Psoas muscle (tissue), 7 donors: ENCODE measurements at regions not wholly inside any gene's neighbourhood (a gene's known extent, or its start where the extent isn't known, plus 50 kb on each side); places are given as distances from the start of the nearest gene placed in this dataset.

Experiments
- ATAC-seq, 4 donors: fragments of 200-7000 bp; cut with Tn5 transposase; one replicate each; pipeline ENCODE4 v1.9.1; 2020; ENCODE audit warnings: moderate library complexity in 3 of 4, mild to moderate bottlenecking in 2 of 4
- DNase-seq, 2 donors: peaks; one replicate each; pipeline ENCODE4 v3.0.0-alpha.2; 2020
- H3K27ac ChIP-seq: fragments of 200-600 bp; one replicate; pipeline ENCODE4 v1.8.0; 2022
- H3K27me3 ChIP-seq, 3 donors: fragments of 200-600 bp in 1 of 3; one replicate each; pipeline versions ENCODE4 v1.6.1 to v1.8.0; 2013 to 2022; ENCODE audit warnings: low read length in 2 of 3, mild to moderate bottlenecking in 2 of 3, moderate library complexity in 1 of 3; ENCODE audit not compliant: insufficient read depth in 3 of 3
- H3K36me3 ChIP-seq, 2 donors: fragments of 200-600 bp in 1 of 2; one replicate each; pipeline versions ENCODE4 v1.6.1 to v1.8.0; 2013 to 2022; ENCODE audit warnings: low read depth in 1 of 2, mild to moderate bottlenecking in 1 of 2, moderate library complexity in 1 of 2; ENCODE audit not compliant: insufficient read depth in 1 of 2
- H3K4me1 ChIP-seq: fragments of 200-600 bp; one replicate; pipeline ENCODE4 v1.8.0; 2022
- H3K4me3 ChIP-seq: fragments of 200-600 bp; one replicate; pipeline ENCODE4 v1.8.0; 2022; ENCODE audit warnings: mild to moderate bottlenecking
- H3K9me3 ChIP-seq: fragments of 200-600 bp; one replicate; pipeline ENCODE4 v1.8.0; 2022
- WGBS, 3 donors: extraction: QIAGEN DNeasy Blood & Tissue Kit; methylation state at CpG; one replicate each; pipeline versions ENCODE4 v1.1.6 to v1.1.7; 2013; 5-methylcytosine and 5-hydroxymethylcytosine counted together
- intact Hi-C, 2 donors: fragments of 100-400 bp; cut with DNase I; formaldehyde crosslinking; loops; one replicate each; pipeline versions ENCODE4 v1.11.0 to v1.14.2; 2022
- TF ChIP-seq, protein P1 (sequence below): fragments of 200-600 bp; IDR thresholded peaks from one replicate; pipeline ENCODE4 v1.8.0; 2022; ENCODE audit warnings: antibody characterized with exemption
- donor health status: healthy with polysubstance abuse.
- donor health status: DM: no; HTN: no; CAD: no; lungs with moderate emphysema.
- donor health status: Bipolar disorder and iron deficiency.
- donor health status: healthy.
- donor health status: DM: yes; HTN: yes; CAD: no.
- donor health status: DM: no; HTN: no; CAD: no.
- donor health status: DM: yes; HTN: yes; CAD: no.

DNA sequence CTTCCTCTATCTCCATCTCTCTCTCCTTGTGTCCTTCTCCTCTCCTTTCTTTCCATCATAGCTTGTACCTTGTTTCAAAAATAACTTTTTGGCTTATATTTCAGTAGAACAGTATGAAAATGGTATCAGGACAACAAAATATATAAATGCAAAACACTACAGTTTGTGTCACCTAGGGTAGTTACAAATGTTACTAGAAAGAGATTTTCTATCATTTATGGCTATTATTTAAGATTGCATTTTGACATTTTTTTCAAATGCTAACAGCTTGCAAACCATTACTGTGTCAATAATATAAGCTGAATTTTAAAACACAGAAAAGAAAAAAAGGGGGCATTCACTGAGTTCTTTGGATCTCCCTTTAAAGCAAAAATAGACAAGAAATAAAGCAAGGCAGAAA is 392.3 kb upstream of the LRRC4C start:
- H3K36me3 ChIP-seq = no peaks in the 10 kb centered on the region
- TF ChIP-seq, protein P1, sequence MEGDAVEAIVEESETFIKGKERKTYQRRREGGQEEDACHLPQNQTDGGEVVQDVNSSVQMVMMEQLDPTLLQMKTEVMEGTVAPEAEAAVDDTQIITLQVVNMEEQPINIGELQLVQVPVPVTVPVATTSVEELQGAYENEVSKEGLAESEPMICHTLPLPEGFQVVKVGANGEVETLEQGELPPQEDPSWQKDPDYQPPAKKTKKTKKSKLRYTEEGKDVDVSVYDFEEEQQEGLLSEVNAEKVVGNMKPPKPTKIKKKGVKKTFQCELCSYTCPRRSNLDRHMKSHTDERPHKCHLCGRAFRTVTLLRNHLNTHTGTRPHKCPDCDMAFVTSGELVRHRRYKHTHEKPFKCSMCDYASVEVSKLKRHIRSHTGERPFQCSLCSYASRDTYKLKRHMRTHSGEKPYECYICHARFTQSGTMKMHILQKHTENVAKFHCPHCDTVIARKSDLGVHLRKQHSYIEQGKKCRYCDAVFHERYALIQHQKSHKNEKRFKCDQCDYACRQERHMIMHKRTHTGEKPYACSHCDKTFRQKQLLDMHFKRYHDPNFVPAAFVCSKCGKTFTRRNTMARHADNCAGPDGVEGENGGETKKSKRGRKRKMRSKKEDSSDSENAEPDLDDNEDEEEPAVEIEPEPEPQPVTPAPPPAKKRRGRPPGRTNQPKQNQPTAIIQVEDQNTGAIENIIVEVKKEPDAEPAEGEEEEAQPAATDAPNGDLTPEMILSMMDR = no peak
- no peaks in the 10 kb centered on the region for H3K4me1 ChIP-seq
- intact Hi-C loops = no loop called here
- ATAC-seq (no peak), DNase-seq (no peak)
- no peaks in the 10 kb centered on the region for H3K27me3 ChIP-seq
- H3K4me3 ChIP-seq = no peak overlapping the region
- H3K9me3 ChIP-seq = no peaks in the 10 kb centered on the region
- no peak overlapping the region for H3K27ac ChIP-seq

DNA sequence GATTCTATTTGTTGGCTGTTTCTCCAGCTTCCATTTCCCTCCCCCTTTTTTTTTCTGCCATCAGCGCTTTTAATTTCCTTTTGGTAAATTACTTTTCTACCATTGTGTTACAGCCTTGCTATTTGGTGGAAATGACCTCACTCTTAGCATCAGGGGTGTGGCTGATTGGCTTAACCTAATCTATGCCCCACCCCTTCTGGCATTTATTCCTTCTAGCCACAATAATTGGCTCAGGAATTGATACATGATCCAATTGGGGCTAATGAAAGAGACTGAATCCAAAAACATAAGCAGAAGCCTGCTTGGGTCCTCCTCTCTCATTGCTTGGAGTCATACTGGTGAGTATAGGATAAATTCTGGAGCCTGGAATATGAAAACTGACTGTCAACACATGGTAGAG is 402.4 kb upstream of the LRRC4C start:
- TF ChIP-seq, protein P1 = no peak
- Histone ChIP-seq H3K27me3 (no peaks in the 10 kb centered on the region), H3K27ac (no peak overlapping the region), H3K4me1 (no peaks in the 10 kb centered on the region), H3K4me3 (no peak overlapping the region), H3K36me3 (no peaks in the 10 kb centered on the region), H3K9me3 (no peaks in the 10 kb centered on the region)
- no peak for DNase-seq
- intact Hi-C loops = no loop called here
- no peak for ATAC-seq
- 69 to 83% (median 82%) methylated on average over 1 of the region's 1 CpG for WGBS, 3 donors

DNA sequence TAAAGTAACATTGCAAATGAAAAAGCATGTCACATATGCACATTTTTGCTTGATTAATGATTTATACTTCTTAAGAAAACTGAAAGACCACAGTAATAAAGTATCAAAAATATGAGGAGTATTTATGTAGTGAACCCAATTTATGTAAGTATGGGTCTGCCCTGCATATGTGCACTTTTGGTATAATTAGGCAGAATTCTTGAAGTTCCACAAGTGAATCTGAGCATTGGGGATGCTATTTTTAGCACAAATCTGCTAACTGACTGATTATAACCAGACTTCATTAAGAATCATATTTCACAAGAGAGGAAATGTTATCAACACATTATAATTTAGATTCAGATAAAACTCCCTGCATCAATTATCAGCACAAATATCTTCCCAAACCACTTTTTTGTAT is 407.1 kb upstream of the LRRC4C start:
- H3K4me3 ChIP-seq = no peak overlapping the region
- no peaks in the 10 kb centered on the region for H3K36me3 ChIP-seq
- H3K27ac ChIP-seq = no peak overlapping the region
- ATAC-seq = no peak
- no peak for DNase-seq
- H3K4me1 ChIP-seq = no peaks in the 10 kb centered on the region
- intact Hi-C loops = no loop called here
- H3K27me3 ChIP-seq = no peaks in the 10 kb centered on the region
- TF ChIP-seq, protein P1 = no peak
- H3K9me3 ChIP-seq = no peaks in the 10 kb centered on the region

DNA sequence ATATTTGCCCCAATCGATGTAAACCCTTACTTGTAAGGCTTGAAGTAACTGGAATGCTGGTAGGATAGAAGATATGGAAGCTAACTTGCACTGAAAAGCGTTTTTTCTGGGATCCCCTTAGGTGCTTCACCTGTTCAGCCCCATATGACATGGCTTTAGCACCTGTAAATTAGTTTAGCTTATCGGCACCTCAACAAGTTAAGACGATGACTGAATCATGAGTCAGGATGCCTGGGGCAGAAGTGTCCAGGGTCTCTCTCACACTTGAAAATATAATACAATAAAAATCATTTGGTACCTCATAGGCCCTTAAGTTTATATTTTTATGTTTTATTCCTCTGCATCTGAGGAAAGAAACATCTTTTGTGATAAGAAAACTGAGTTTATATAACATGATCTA is 409.2 kb upstream of the LRRC4C start:
- 69 to 77% (median 72%) methylated on average over 4 of the region's 4 CpGs for WGBS, 3 donors
- no peak overlapping the region for H3K4me3 ChIP-seq
- no peak overlapping the region for H3K27ac ChIP-seq
- DNase-seq (no peak), ATAC-seq (no peak)
- intact Hi-C loops = no loop called here
- TF ChIP-seq, protein P1 = no peak
- H3K4me1 ChIP-seq = no peaks in the 10 kb centered on the region
- H3K9me3 ChIP-seq = no peaks in the 10 kb centered on the region
- no peaks in the 10 kb centered on the region for H3K36me3 ChIP-seq
- no peaks in the 10 kb centered on the region for H3K27me3 ChIP-seq

DNA sequence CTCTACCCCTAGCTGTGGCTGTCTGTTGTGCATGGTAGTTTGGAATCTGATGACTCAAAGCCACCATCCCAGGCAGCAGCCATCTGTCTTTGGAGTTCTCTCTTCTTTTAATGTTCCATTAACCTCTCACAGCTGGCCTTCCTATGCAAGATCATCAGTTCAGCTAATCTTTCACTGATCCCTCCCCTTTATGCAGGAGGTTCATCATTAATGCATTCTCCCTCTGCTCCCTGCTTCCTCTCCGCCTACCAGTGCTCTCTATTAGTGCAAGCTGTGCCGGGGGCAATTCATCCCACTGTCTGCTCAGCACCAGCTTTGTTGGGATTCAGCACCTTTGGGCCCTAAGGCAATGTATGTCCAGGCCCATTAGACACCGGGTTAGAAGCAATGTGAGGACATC is 413.0 kb upstream of the LRRC4C start:
- no peak overlapping the region for H3K27ac ChIP-seq
- H3K4me1 ChIP-seq = no peaks in the 10 kb centered on the region
- no peak overlapping the region for H3K4me3 ChIP-seq
- H3K27me3 ChIP-seq = no peaks in the 10 kb centered on the region
- intact Hi-C loops = no loop called here
- H3K36me3 ChIP-seq = no peaks in the 10 kb centered on the region
- TF ChIP-seq, protein P1 = no peak
- DNase-seq = no peak
- no peaks in the 10 kb centered on the region for H3K9me3 ChIP-seq
- ATAC-seq = no peak
- 63 to 83% (median 72%) methylated on average over 3 of the region's 3 CpGs for WGBS, 3 donors
